GM19023 (cell line): ENCODE measurements at regions not wholly inside any gene's neighbourhood (a gene's known extent, or its start where the extent isn't known, plus 50 kb on each side); places are given as distances from the start of the nearest gene placed in this dataset.
"Not testable (repeated sequence)": the region's sequence is repeated elsewhere in the genome, so short reads cannot be mapped to it uniquely, and the experiment has no call there.

Source experiments
- ATAC-seq: cut with Tn5 transposase; IDR thresholded peaks from one replicate; pipeline ENCODE4 v1.9.1; 2021; ENCODE audit warnings: mild to moderate bottlenecking, moderate library complexity; ENCODE audit not compliant: unreplicated experiment

DNA sequence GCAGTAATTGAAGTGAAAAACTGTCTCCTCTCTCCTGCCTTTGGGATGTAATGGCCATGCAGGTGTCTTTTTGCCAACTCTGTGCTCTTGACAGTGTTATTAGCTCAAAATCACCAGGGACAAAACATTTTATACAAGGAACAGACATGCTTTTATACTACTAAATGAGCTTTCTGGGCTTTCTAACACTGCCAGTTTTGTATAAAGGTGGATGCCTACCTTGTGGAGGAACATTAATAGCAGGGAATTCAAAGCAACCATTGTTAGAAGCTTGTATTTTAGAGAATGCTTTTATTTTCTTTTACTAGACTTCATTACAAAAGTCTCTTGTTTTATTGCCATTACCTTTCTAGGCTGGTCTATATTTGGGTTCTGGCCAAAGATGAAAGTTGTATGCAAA, 54.7 kb upstream of the ARSJ start:
- no peak for ATAC-seq

DNA sequence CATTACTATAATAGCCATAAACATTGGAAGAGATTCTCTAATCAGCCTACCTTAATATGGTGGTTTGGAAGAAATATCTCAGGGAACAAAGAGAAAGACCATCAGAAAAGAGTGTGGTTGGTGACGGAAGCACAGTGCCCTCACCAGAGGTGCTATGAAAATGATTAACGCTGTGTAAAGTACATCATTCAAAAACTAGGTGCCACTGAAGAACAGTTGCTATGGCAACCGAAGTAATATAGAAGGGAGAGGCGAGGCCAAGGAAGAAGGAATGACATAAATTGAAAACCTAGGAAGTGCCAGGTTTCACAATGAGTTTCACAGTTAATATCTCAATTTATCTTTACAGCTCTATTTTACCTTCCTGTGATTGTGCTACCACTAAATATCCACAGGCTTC, 57.0 kb upstream of the ARSJ start:
- no peak for ATAC-seq

DNA sequence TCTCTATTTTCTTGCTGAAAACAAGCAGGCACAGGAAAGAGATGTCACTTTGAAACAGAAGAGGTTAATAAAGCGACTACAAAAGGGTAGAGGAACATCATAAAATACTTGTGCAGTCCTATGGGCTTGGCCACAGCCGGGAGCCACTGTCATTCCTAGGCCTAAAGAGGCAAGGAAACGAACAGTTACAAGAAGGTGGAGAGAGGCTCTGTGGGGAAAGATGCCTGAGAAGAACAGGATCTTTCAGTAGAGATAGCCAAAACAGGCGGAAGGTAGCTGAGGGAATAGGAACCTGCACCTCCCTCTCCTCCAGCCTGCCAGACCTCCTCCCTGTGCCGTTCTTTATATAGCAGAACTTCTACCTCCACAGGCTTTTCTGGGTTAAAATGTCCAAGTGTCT, 57.4 kb upstream of the ARSJ start:
- ATAC-seq = no peak

DNA sequence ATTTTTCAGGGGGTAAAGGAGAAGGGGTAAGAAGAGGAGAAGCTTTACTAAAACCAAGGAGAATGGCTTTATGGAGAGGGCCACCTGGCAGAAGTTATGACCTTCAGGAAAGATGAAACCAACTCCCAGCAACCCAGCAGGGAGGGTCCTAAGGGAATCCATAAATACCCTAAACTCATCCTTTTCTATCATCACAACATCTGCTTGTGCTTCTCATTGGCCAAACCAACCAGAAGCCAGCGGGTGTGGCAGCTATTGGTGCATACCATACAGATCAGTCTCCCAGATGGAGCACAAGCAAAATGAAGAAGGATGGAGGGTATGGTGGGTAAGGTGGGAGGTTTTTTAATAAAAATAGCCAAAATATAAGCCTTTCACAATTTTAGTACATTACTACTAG, 58.5 kb upstream of the ARSJ start:
- ATAC-seq = no peak

DNA sequence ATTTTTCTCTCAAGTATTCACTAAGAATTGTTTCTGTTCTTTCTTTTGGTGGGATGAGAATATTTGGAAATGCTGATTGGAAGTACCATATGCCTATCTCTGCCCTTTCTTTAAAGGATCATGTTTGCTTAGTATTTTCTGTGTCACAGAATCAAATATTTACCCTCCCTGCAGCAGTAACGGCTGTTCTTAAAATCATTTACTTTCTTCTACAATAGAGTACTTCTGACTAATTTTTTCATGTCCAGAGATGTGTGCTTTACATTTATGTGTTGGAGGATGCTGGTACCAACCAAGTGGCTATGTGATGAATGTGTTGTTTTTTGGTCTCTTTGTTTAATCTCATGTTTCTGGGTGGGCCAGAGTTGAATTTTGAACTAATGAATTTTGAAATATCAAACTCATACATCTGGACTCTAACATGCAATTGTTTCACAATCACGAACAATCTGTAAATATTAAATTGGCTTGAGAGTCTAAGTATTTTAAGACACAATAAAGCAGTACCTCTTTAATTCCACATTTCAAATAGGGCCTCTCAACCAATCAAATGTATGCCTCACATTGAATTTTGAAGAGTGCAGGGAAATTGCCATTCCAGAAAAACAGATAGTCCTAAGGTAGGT, 59.4 kb upstream of the ARSJ start:
- no peak for ATAC-seq

DNA sequence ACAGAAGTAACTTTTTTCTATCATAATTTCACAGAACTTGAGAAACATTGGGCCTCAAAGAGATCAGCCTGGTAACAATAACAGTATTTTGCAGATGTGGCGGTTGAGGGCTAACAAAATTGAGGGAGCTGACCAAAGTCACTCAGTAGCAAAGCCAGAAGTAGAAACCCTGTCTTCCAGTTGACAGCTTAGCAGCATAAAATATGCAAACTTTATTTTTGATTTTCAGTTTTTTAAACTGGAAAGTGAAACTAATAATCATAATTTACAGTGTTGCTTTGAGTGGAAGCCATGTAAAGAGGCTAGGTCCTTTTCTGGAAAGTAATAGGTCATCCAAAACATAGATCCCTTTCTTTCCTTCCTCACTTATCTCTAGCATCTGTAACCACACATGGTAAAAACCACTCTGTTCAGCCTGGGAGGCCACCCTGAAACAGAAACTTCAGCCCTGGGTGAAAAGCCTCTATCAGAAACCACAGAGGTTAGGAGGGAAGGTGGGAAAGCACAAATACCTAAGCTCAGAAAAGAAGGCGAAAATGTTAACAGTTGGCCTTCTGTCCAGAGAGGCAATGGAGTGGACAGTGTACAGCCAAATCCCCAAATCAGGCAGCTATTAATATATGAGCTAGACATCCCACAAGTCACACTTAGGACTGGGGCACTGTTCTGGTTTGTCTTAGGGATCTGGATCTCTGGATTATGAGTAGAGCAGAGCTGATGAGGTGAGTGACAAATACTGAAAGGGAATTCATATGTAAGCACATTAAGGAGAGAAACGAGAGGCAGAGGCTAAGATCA, 61.1 kb upstream of the ARSJ start:
- ATAC-seq = peak; percentile 77

DNA sequence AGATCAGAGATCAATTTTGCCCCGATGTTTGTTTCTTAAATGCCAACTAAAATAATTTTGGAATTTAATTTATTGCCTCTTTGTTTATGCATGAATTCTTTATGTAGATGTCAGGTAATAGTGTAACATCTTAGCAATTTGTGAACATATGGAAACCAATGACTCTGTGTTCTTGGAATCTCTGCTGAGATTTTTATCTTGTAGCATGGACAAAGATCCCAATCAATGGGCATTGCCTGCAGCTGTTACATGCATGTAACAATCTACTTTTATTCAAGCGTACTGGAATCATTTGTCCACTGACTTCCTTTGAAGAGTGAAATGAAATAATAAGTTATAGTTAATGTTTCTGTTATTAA, 61.6 kb upstream of the ARSJ start:
- ATAC-seq = no peak

DNA sequence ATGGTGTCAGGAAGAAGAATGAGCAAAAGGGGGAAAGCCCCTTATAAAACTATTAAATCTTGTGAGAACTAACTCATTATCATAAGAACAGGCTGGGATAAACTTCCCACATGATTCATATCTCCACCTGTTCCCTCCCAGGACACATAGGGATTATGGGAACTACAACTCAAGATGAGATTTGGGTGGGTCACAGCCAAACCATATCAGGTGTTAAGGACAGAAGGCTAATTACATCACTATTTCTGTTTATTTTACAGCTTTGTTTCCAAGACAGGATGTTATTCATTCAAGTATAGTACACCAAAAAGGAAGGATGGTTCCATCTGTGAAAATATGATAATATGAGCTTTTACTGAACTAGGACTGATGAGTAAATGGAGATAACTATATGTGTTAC, 63.7 kb upstream of the ARSJ start:
- no peak for ATAC-seq

DNA sequence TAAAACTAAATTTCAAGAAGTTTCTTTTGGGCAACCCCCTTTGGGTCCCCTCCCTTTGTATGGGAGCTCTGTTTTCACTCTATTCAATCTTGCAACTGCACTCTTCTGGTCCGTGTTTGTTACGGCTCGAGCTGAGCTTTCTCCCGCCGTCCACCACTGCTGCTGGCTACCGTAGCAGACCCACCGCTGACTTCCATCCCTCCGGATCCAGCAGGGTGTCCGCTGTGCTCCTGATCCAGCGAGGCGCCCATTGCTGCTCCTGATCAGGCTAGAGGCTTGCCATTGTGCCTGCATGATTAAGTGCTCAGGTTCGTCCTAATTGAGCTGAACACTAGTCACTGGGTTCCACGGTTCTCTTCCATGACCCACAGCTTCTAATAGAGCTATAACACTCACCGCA, 64.9 kb upstream of the ARSJ start:
- ATAC-seq = not testable (repeated sequence)

DNA sequence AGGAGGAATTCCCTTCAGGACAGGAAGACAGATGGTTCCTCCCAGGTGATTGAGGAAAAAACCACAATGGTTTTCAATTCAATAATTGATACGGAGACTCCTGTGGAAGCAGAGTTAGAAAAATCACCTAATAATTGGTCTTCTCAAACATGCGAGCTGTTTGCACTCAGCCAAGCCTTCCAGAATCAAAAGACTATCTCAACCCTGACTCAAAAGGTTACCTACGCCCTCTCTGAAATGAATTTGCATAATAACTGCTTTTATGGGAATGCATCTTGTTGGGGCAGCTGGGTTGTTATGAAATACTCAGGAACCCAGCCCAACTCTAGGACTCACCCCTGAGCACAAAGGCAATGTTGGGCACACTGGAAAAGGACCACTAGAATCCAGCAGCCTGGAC, 66.9 kb upstream of the ARSJ start:
- no peak for ATAC-seq

DNA sequence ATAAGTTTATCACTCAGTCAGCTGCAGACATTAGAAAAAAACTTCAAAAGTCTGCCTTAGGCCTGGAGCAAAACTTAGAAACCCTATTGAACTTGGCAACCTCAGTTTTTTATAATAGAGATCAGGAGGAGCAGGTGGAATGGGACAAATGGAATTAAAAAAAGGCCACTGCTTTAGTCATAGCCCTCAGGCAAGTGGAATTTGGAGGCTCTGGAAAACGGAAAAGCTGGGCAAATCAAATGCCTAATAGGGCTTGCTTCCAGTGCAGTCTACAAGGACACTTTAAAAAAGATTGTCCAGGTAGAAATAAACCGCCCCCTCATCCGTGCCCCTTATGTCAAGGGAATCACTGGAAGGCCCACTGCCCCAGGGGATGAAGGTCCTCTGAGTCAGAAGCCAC, 68.7 kb upstream of the ARSJ start:
- not testable (repeated sequence) for ATAC-seq

DNA sequence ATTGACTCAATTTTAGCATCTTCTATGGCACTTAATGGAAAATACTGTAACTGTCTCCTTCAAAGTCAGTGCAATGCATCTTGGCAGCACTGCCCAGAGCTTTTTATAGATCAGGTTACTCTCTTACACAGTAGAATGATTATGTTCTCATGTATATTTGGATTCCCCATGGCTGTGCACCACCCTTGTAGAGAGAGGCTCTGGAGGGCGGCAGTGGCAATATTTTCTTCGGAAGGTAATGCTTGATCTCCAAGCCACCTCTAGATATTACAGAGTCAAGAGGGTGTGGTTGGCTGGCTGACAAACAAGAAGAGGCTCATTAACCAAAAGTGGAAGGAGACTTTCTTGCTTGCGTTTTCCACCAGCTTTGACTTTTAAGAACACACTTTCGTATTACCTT, 72.8 kb upstream of the ARSJ start:
- ATAC-seq = no peak

DNA sequence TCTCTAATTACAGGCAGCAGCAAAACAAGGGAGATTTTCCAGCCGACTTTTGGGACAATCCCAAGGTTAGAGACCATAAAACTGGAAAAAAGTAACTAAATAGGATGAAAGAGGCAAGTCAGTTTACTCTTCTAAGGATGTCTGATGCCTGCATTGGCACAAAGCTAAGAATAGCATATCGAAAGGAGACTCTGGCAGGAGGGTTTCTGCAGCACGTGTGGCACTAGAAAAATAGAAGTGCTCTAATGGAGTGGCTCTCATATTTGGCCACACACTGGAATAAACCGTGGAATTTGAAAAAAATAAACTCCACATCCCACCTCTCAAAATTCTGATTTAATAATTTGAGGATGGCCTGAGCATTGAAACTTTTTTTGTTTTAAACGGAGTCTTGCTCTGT, 77.2 kb upstream of the ARSJ start:
- no peak for ATAC-seq

DNA sequence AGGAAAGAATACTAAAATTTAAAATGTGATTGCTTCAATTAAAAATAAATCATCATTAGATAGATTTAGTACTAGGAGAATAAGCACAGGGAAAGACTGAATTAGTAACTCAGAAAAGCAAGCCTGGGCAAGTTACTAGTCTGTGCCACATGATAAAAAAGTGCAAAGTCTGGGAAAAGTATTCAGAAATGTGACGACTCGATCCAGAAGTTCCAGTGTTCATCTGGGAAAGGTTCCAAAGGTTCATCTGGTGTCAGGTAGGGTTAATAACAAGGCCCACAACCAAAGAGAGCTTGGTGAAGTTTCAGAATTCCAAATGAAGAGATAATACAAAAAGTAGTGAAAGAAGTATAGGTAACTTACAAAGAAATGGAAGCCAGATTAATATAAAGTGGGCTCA, 78.3 kb upstream of the ARSJ start:
- no peak for ATAC-seq

DNA sequence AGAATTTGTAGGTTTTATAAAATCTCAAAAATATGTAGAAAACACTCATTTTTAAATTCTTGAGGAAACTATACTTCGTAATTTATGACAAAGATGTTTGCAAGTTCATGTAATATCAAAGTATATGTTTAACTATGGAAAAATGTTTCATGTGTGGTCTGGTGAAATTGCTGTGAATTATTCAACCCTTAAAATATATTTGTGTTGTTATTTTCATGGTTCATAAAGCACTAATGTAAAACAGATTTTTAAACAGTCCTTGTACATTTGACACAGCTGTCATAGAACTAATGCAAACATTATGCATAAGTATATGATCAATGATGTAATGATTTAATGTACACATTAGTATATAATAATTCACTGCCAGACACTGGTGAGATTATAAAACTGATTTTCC, 83.1 kb upstream of the ARSJ start:
- ATAC-seq = no peak

DNA sequence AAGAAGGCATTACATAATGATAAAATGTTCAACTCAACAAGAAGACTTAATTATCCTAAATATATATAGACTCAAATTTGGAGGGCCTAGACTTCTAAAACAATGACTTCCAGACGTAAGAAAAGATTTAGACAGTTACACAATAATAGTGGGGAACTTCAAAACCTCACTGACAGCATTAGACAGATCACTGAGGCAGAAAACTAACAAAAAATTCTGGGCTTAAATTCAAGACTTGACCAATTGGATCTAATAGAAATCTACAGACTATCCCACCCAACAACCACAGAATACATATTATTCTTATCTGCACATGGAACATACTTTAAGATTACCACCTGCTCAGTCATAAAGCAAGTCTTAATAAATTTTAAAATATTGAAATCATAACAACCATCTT, 93.3 kb upstream of the ARSJ start:
- ATAC-seq = no peak

DNA sequence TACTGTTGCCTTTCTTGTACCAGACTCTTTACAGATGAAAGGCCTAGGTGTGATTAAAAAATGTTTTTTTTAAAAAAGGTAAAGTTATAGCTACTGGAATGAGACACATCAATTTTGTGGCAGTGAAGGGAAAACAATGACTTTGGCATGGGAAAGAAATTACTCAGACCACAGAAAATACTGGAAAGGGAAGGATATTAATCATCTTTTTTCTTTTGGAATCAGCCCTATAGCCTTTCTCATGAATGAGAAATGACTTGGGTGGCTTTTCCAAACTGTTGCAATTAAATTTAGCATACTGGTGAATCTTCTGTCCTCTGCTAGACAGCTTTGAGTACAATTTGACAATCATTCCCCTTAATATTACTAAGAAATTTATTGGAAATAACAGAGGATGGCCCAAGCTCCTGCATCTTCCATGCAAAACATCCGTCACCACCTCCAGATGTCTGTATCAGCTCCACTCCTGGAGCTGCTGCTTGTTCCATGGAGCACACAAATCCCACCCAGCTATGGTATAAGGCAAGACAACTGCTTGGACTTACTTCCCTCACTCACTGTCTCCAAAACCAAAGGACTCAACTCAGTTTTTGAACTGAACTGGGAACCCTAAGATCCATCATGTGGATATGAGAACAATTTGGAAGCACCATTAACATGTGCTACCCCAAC, 97.6 kb upstream of the ARSJ start:
- ATAC-seq = no peak

DNA sequence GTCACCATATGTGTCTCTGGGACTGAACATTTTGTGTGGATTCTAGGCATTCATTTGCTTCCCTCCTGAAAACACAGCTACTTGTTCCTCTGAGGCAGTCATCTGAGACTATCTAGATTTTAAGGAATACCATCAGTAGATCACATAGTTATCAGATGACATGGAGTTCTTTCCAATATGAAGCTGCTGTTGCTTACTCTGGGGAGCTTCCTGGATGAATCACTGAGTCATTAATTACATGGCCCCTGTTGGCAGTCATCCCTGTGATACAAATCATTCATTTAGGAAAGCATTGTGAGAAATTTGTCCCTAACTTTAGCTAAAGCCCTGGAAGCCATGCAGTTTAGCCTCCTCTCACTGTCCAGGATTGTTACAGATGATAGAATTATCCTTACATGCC, 98.2 kb upstream of the ARSJ start:
- no peak for ATAC-seq

DNA sequence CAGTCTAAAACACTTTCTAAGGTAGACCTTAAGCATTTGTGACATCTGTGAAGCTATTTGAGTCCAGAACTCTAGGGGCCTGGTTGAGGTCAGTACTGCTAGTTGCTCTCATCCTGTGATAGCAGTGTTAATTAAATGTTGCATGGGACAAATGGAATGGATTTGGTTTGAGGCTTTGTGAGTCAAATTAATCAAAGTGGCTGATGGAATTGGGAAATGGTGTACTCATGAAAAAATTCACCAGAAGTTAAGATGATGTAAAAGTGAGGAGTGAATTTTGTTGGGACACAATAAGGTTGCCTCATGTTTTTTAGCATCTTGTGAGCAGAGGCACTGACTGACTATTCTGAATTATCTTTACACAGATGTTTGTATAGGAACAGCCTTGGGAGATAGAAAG, 99.2 kb upstream of the ARSJ start:
- ATAC-seq = no peak

DNA sequence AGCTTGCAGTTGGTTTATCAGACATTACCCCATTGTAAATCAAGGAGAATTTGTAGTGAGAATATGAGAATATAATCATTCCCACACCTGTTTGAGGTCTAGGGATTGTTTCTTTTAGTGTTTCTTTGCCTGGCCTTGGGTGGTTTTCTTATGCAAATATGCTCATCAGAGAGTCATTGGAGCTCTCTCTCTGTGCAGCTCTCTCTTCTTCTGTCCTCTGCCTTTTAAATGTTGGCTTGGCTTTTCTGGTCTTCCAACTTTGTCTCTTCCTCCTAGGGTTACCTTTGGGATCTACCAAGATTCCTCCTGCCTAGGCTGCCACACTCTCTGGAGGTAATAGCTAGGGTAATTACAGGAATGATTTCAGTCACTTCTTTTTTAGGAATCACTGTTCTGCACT, 102.3 kb upstream of the ARSJ start:
- no peak for ATAC-seq

DNA sequence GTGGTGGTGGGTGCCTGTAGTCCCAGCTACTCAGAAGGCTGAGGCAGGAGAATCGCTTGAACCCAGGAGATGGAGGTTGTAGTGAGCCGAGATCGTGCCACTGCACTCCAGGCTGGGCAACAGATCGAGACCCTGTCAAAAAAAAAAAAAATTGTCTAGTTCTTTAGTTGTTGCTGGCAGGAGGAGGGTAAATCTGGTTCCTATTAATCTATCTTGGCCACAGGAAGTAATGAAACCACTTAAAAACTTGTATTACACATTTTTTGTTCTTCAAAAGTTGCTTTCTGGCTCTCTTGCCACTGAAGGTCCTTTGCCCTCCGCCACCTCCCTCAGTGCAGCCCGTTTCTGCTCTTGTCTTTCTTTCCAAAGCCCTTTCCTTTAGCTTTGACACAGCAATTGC, 102.9 kb upstream of the ARSJ start:
- no peak for ATAC-seq

DNA sequence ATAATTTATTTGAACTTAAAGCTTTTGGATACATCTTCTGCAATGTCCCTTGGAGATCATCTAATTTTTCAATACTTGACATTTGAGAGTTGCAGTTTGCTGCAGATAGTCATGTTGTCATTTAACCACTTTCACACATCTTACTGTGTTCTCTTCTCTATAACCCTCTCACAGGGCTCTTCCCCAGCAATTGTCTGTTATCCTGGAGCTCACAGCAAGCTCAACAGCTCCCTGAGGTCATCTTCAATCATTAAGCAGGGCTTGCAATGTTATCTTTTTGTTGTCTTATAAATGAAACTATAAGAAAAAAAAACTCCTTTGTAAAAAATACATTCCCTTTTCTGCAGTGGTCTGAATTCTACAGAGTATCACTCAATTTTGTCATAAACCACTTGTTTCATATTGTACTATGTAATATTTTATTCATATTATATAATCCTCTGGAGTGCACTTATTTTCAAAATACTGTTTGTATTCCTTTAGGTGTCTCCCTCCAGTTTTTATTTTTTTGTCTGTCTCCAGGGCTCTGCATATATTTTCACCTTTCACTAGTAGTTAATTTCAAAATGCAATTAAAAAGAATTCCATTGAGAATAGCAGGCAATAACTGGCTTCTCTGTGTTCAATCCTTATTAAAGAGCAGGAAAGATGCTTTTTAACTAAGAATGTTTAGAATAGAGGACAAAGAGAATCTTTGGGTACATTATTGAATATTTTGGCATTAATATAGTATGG, 106.3 kb upstream of the ARSJ start:
- no peak for ATAC-seq
